H7 (cell line): ENCODE measurements at regions not wholly inside any gene's neighbourhood (a gene's known extent, or its start where the extent isn't known, plus 50 kb on each side); places are given as distances from the start of the nearest gene placed in this dataset.

Experiments used
- DNase-seq: peaks from one replicate; pipeline ENCODE4 v3.0.0; 2012
- H3K27me3 ChIP-seq: 2 replicates; pipeline ENCODE4 v1.6.0; 2011; ENCODE audit warnings: mild to moderate bottlenecking, low read length; ENCODE audit not compliant: control insufficient read depth, insufficient read depth
- H3K36me3 ChIP-seq: replicated peaks from 2 replicates; pipeline ENCODE4 v1.5.1; 2011; ENCODE audit warnings: low read length; ENCODE audit not compliant: control insufficient read depth, insufficient read depth
- H3K4me3 ChIP-seq: 2 replicates; pipeline ENCODE4 v1.5.1; 2011; ENCODE audit warnings: low read depth, mild to moderate bottlenecking, control low read depth, low read length, moderate library complexity; ENCODE audit not compliant: insufficient read depth

DNA sequence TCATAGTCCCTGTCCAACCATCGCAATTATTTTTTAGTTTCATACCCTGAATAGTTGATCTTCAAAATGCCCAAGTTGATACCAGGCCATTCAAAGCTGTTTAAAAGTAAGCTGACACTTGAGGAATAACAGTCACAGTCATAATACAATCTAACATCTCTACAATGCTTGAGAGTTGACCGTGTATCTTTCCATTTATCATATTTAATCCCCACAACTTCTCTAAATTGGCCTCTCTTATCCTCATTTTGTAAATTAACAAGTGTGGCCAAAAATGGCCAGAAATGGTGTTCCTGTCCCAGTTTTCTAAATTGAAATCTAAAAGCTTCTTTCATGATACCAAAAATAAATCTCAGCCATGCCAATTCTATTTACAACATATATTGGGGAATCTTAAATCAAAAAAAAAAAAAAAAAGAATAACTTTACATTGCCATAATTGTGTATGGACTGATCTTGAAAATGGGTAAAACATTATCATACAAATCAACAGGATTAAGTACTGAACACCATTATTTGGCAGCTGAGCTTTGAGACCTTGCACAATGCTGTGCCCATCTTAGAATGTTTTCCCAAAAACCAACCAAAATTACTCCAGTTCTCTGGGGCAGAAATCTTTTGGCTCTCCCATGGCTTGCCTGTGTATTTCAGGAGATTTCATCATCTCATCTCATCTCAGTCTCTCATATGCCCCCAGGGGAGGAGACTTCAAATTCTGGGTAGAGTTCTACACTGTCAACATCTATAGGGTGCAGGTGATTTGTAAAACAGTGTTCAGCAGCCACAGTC is 448.7 kb upstream of the JARID2 start:
- H3K4me3 ChIP-seq: no peak overlapping the region
- H3K36me3 ChIP-seq: no peaks in the 10 kb centered on the region
- no peaks in the 10 kb centered on the region for H3K27me3 ChIP-seq
- no peak for DNase-seq

DNA sequence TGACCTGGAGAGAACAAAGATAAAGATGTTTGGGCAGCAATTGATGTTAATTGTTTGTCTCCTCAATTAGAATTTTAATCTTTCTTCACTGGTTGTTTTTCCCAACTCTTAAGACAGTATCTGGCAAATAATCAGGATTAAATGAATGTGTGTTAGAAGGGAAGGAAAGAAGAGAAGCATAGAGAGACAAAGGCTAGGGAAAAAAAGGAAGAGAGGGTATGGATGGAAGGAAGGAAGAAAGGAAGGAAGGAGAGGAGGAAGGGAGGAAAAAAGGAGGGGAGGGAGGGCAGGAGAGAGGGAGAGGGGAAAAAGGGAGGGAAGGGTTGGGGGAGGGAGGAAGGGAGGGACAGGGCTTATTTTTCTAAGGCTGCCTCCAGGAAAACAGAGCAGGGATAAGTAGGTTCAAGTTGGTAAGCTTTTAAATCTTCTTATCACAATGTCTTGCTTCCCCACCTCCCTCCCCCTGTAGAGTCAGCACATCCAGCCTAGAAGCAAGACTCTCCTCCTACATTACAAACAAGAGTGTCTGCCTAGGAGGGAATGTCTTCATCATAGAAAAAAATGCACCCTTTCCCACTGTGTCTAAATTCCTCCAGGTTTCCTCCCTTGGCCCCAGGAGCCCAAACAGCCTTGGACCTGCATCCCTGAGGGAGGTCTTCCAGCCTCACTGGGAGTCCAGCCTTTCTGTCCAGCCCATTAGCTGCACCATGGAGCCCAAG is 447.8 kb upstream of the JARID2 start:
- Histone ChIP-seq H3K4me3 (no peak overlapping the region), H3K36me3 (no peaks in the 10 kb centered on the region), H3K27me3 (no peaks in the 10 kb centered on the region)
- DNase-seq: no peak

DNA sequence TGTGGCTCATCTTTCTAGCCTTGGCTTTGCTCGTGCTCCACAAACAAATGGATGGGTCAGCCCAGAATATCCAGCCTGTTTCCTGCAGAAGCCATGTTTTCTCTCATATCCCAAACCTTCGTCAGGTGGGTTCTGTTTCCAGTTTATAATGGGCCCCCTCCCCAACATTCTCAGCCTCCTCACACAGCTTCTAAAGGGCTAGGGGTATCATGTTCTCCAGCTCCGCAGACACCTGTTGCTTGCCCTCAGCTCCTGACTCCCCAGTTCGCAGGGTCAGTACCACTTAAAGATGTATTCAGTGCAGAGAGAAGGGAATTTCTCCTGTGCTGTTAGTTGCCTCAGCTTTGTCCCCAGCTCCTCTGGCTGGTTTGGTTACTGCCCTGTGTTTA is 447.3 kb upstream of the JARID2 start:
- Histone ChIP-seq H3K36me3 (no peaks in the 10 kb centered on the region), H3K4me3 (no peak overlapping the region), H3K27me3 (no peaks in the 10 kb centered on the region)
- no peak for DNase-seq

DNA sequence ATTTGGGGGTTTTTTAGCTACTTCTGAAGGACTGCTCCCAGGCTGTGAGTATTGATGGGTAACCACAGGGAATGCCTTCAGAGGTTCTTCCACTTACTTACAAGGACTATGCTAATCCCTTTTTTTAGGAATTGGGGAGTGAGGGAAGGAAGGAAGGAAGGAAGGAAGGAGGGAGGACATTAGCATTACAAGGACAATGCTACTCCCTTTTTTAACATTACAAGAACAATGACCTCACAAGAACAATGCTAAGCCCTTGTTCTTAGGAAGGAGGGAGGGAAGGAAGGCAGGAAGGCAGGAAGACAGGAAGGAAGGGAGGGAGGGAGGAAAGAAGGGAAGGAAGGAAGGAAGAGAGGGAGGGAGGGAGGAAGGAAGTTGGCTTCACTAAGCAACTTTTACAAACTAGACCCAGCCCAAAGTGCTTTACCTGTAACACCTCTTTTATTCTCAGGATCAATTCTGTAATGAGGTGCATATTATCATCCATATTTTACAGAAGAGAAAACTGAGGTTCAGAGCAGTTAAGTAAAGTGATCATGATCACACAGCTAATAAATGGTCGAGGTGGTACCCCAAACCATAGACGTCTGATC is 446.8 kb upstream of the JARID2 start:
- no peak for DNase-seq
- Histone ChIP-seq H3K36me3 (no peaks in the 10 kb centered on the region), H3K4me3 (no peak overlapping the region), H3K27me3 (no peaks in the 10 kb centered on the region; the same call in 1 of the 2 replicates)

DNA sequence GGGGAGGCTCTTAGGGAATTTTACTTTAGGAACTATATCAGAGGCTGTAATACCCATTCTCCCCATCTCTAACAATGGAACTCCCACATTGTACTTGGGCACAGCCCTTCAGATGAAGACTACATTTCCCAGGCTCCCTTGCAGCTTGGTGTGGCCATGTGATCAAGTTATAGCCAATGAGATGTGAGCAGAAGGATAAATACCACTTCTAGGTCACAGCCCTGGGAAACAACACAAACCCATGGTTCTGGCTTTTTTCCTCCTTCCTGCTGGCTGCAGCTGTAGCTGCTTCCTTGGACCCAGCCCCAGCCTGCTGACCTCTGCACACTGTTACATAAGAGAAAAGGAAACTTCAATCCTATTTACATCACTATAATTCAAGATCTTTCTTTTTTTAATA is 445.9 kb upstream of the JARID2 start:
- no peaks in the 10 kb centered on the region for H3K36me3 ChIP-seq
- DNase-seq: peak; percentile 56
- peaks cover 2% of the 10 kb centered on the region; the same call in 1 of the 2 replicates for H3K27me3 ChIP-seq
- H3K4me3 ChIP-seq: no peak overlapping the region

DNA sequence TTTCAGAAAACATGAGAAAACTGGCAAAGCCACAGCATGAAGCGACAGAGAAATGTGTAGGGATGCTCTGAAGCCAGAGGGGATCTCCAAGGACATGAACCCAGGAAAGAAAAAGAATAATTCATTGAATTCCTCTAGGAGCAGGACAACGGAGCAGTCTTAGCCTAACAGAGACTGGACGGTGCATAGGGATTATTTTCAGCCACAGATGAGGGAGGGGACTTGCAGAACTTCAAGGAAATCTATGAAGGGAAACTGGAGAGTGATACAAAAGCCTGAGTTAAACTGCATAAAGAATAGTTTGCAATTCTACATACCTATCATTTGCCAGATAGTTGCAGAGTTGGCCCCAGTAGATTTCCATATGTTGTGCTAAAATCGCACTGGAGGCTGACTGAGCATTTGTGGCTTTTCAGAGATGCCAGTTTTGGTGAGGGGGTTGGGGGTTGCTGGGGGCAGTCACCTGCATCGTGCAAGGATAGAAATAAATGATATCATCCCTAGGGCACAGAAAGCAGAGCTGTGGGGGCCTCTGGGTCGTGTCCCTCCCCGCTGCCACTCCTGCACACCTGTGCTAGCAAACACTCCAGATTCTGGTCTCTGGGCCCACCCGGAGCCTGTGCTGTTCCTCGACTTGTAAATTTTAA is 443.2 kb upstream of the JARID2 start:
- no peaks in the 10 kb centered on the region for H3K36me3 ChIP-seq
- DNase-seq: no peak
- peaks cover 3% of the 10 kb centered on the region; the same call in 1 of the 2 replicates for H3K27me3 ChIP-seq
- no peak overlapping the region for H3K4me3 ChIP-seq

DNA sequence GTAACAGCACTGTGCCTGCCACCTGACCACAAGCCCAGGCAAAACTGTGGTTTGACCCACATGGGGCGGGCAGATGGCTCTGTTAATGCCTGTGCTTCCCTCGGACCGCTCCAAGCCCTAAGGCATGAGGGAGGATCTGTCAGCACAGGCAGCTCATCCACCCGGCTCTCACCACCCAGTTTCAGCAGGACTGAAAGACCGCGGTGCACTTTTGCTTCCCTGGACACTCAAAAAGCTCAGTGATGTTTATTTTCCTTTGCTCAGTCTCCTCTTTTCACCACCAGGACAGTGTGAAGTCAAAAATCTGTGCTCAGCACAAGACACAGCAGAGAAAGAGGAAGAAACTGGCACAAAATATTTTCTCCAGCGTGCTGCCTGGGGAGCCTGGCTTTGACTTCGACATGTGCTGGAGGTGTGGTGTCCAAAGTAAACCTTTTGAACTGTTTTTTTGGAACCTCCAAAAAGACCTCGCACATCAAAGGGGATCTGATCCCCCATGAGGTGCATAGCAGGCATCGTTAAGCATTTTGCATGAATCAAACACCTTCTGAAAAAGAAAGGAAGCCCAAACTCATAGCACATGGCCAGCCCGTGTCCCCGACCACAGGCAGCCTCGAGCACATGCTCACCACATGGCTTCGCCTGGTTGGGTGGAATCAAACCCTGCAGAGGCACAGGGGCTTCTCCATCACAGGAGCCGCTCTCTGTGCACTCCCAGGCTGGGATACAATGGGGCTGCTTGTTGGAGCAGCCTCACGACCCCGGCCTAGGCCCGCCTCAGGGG is 441.7 kb upstream of the JARID2 start:
- peaks cover 3% of the 10 kb centered on the region; the same call in 1 of the 2 replicates for H3K27me3 ChIP-seq
- no peak for DNase-seq

DNA sequence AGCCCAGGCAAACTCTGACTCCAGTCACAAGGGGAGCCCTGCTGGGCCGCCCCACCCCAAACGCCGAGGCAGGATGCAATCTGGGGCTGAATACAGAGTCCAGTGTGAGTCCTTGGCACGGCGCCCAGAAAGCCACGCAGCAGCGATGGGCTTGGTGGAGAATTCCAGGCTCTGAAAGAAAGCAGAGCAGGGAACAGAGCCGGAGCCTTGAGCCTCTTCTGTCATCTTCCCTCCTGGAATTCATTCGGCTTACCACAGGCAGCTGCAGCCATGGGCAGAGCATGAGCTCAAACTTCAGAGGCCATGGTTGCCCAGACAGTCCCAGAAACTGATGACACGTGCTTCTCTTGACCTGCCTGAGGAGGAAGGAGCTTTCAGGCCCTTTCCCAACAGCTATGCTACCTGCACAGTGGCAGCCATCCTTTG is 441.1 kb upstream of the JARID2 start:
- H3K27me3 ChIP-seq: peaks cover 3% of the 10 kb centered on the region; the same call in 1 of the 2 replicates
- DNase-seq: no peak
- no peaks in the 10 kb centered on the region for H3K36me3 ChIP-seq
- no peak overlapping the region for H3K4me3 ChIP-seq

More for the DNA sequence above, 441.7 kb upstream of the JARID2 start:
- no peak overlapping the region for H3K4me3 ChIP-seq
- H3K36me3 ChIP-seq: no peaks in the 10 kb centered on the region

DNA sequence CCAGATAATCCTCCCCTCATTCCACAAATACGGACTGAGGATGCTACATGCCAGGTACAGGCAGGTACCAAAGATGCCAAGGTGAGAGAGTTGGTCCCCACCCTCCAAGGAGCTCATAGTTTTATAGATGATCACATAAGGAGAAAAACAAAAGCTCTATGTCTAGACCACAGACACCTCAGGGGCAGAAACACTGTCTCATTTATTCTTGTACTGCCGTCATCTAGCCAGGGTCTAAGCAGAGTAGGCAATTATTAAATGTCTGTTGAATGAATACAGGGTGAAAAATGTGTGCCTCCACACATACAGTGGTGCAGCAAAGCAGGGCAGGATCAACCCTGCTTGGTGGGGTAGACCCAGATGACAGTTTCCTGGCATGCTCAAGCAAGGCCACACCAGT is 439.8 kb upstream of the JARID2 start:
- no peak for DNase-seq
- Histone ChIP-seq H3K4me3 (no peak overlapping the region), H3K27me3 (peaks cover 3% of the 10 kb centered on the region; the same call in 1 of the 2 replicates), H3K36me3 (no peaks in the 10 kb centered on the region)

DNA sequence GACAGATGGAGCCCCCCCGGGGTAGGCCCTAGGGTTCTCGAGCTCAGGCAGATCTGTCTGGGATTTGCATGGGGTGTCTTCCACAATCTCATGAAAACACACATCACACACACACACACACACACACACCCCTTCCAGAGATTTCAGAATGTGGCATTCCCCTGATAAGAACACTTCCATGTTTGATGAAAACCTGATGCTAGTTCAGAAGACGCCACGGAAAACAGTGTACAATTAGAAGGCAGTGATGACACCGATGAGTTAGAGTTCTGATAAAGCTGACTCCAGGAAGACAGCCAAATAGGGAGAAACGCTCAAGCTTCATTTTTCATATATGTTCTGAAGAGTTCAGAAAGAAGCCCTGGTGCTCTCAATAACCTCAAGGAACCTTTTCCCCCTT is 438.7 kb upstream of the JARID2 start:
- Histone ChIP-seq H3K4me3 (no peak overlapping the region), H3K27me3 (peaks cover 3% of the 10 kb centered on the region; the same call in 1 of the 2 replicates), H3K36me3 (no peaks in the 10 kb centered on the region)
- no peak for DNase-seq

DNA sequence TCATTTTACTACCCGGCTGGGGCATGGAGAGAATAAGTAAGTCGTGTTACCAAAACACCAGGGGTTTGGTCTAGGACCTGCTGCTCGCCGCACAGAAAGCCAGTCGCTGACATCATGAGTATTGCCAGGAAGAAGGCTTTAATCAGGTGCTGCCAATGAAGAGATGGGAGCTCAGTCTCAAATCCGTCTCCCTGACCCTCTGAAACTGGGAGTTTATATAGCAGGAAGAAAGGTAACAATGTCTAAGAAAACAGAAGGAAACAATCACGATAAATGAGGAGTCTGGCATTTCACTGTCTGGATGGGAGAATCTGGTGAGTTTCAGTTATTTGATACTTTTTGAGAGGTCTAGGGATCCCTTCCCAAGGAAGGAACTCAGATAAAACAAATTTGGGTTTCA is 437.9 kb upstream of the JARID2 start:
- no peak for DNase-seq
- Histone ChIP-seq H3K4me3 (no peak overlapping the region), H3K27me3 (peaks cover 3% of the 10 kb centered on the region; the same call in 1 of the 2 replicates), H3K36me3 (no peaks in the 10 kb centered on the region)

DNA sequence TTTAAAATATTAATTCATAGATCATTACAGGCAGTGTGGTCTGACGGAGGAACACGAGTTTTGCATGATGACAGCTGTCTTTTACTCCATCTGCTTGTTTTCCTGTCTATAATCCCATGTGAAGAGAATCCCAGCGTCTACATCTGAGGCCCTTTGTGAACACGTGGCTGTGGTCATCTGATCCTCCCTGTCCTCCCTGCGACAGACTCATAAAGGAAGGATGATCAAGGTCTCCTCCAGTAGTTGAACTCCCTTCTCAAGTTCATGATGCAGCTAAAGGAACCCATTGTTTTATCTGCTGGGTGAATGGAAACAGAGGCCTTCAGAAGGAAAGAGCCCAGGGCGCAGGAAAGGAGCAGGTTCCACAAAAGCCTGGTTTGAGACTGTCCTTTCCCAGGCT is 435.8 kb upstream of the JARID2 start:
- Histone ChIP-seq H3K4me3 (no peak overlapping the region), H3K36me3 (no peaks in the 10 kb centered on the region), H3K27me3 (no peaks in the 10 kb centered on the region)
- no peak for DNase-seq

DNA sequence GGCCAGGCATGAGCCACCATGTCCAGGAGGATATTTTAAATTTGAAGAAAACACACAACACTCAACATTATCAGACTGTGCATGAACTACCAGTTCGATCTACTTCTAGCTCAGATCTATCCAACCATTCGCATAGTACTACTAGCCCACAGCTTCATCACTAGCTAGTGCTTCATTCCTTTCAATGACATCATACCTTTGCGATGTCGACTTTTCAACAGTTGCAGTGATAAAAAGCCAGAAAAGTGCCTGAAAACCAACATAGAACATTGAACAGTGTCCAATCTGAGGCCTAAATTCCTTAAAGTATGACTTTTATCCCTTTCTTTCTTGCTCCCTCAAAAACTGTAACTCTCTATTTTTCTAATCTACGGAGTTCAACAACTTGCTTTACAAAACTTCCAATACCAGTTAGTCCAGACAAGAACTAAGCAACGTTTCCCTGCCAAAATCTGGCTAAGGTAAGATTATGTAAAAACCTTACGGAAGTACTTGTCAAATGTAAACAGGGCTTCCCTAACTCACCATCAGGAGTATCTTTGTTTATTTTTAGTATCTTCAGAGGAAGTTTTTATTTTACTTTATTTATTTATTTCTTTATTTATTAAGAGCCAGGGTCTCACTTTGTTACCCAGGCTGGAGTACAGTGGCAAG is 434.0 kb upstream of the JARID2 start:
- Histone ChIP-seq H3K27me3 (no peaks in the 10 kb centered on the region), H3K36me3 (no peaks in the 10 kb centered on the region), H3K4me3 (no peak overlapping the region)
- no peak for DNase-seq
